Mammary epithelial cell (primary cell): ENCODE measurements at regions not wholly inside any gene's neighbourhood (a gene's known extent, or its start where the extent isn't known, plus 50 kb on each side); places are given as distances from the start of the nearest gene placed in this dataset.

Source experiments
- CTCF ChIP-seq, 2 donors: IDR thresholded peaks in 1 of 2; conservative IDR thresholded peaks in 1 of 2; 2 replicates each; pipeline ENCODE4 v1.5.1; 2011 to 2012; ENCODE audit warnings: inconsistent platforms in 2 of 2, low read length in 2 of 2, mild to moderate bottlenecking in 2 of 2, control low read depth in 1 of 2, low read depth in 1 of 2; ENCODE audit not compliant: insufficient read depth in 1 of 2; ENCODE audit errors: extremely low read depth in 1 of 2
- EZH2 ChIP-seq: IDR thresholded peaks from 2 replicates; pipeline ENCODE4 v1.6.1; 2012; ENCODE audit warnings: low read length, inconsistent platforms, borderline replicate concordance

GRCh38 chr15:29896062-29896461, 73.8 kb upstream of the TJP1 start:
- TF ChIP-seq CTCF (conservative IDR thresholded peaks at IDR 0.05 in 1 of 2, IDR thresholded peaks at IDR 0.05 in 1 of 2; ENCODE audit: extremely low read depth in 1 of 2, insufficient read depth in 1 of 2, low read depth in 1 of 2, low read length in 2 of 2) (no peak), EZH2 (no peak)
